Astrocyte (in vitro differentiated cells and primary cell): ENCODE measurements at regions not wholly inside any gene's neighbourhood (a gene's known extent, or its start where the extent isn't known, plus 50 kb on each side); places are given as distances from the start of the nearest gene placed in this dataset.

Source experiments
- DNase-seq: peaks from one replicate; pipeline ENCODE4 v3.0.0-alpha.2; 2010; ENCODE audit warnings: low read depth
- FAIRE-seq: peaks from 2 replicates; lab custom pipeline; 2011; peaks lifted over from hg19 to GRCh38; lab: Jason Lieb, UNC
- H2AFZ ChIP-seq: 2 replicates; pipeline ENCODE4 v1.6.0; 2012; ENCODE audit warnings: low read depth, low read length, inconsistent platforms
- H3K27ac ChIP-seq: 2 replicates; pipeline ENCODE4 v1.5.1; 2011; ENCODE audit warnings: low read depth, low read length, inconsistent platforms
- H3K27me3 ChIP-seq: 2 replicates; pipeline ENCODE4 v1.6.0; 2011; ENCODE audit warnings: low read length, inconsistent platforms; ENCODE audit not compliant: insufficient read depth
- H3K36me3 ChIP-seq: 2 replicates; pipeline ENCODE4 v1.5.1; 2011; ENCODE audit warnings: low read length, inconsistent platforms; ENCODE audit not compliant: insufficient read depth
- H3K4me1 ChIP-seq: 2 replicates; pipeline ENCODE4 v1.5.1; 2011; ENCODE audit warnings: low read length, inconsistent platforms; ENCODE audit not compliant: insufficient read depth
- H3K4me2 ChIP-seq: 2 replicates; pipeline ENCODE4 v1.6.0; 2012; ENCODE audit warnings: low read length, inconsistent platforms
- H3K4me3 ChIP-seq: 2 replicates; pipeline ENCODE4 v1.5.1; 2011; ENCODE audit warnings: low read depth, mild to moderate bottlenecking, low read length, inconsistent platforms; ENCODE audit not compliant: insufficient read depth
- H3K79me2 ChIP-seq: 2 replicates; pipeline ENCODE4 v1.6.0; 2012; ENCODE audit warnings: mild to moderate bottlenecking, low read length, inconsistent platforms; ENCODE audit not compliant: insufficient read depth
- H3K9ac ChIP-seq: 2 replicates; pipeline ENCODE4 v1.6.0; 2012; ENCODE audit warnings: mild to moderate bottlenecking, low read length, inconsistent platforms
- H3K9me3 ChIP-seq: 2 replicates; pipeline ENCODE4 v1.5.1; 2012; ENCODE audit warnings: low read depth, mild to moderate bottlenecking, low read length, inconsistent platforms; ENCODE audit not compliant: insufficient read depth
- H4K20me1 ChIP-seq: 2 replicates; pipeline ENCODE4 v1.6.0; 2012; ENCODE audit warnings: low read length, inconsistent platforms; ENCODE audit not compliant: insufficient read depth
- H3K27ac Mint-ChIP-seq: one replicate; pipeline ENCODE4 v1.8.0; 2021; ENCODE audit warnings: mild to moderate bottlenecking, mixed read lengths; ENCODE audit not compliant: unreplicated experiment
- H3K27me3 Mint-ChIP-seq: one replicate; pipeline ENCODE4 v1.8.0; 2021; ENCODE audit warnings: low read depth, mixed read lengths; ENCODE audit not compliant: unreplicated experiment
- H3K36me3 Mint-ChIP-seq: one replicate; pipeline ENCODE4 v1.8.0; 2021; ENCODE audit warnings: low read depth, mixed read lengths; ENCODE audit not compliant: unreplicated experiment
- H3K4me1 Mint-ChIP-seq: one replicate; pipeline ENCODE4 v1.8.0; 2021; ENCODE audit warnings: low read depth, mixed read lengths; ENCODE audit not compliant: unreplicated experiment
- H3K4me3 Mint-ChIP-seq: one replicate; pipeline ENCODE4 v1.8.0; 2021; ENCODE audit warnings: mild to moderate bottlenecking, moderate library complexity, mixed read lengths; ENCODE audit not compliant: unreplicated experiment
- H3K9me3 Mint-ChIP-seq: one replicate; pipeline ENCODE4 v1.8.0; 2021; ENCODE audit warnings: mild to moderate bottlenecking, mixed read lengths; ENCODE audit not compliant: unreplicated experiment
- EZH2 ChIP-seq: IDR thresholded peaks from 2 replicates; pipeline ENCODE4 v1.6.1; 2012; ENCODE audit warnings: mild to moderate bottlenecking, low read length, inconsistent platforms; ENCODE audit not compliant: insufficient read depth
- TF ChIP-seq, protein P1 (sequence below): IDR thresholded peaks from 2 replicates; pipeline ENCODE4 v1.5.1; 2011; ENCODE audit warnings: low read depth, mild to moderate bottlenecking, inconsistent platforms, low read length, moderate library complexity; ENCODE audit not compliant: insufficient read depth

DNA sequence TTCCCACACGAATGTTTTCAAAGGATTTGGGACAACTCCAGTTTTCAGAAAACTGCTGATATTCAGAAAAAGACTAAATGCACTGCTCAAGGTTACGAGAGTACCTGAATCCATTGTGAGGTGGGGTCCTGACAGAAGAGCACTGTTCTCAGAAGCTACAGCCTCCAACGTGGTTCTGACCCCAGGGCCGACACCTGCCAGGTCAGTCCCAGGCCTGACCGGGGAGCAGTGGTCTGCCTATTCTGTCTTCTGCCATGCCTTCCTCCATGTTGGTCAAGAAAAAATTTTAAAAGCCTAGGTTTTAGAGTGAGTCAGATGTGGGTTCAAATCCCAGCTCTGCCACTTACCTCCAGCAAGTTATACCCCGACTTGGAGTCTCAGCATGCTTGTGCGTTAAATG is 212.3 kb downstream of the BCL11A start:
- Histone ChIP-seq H3K9me3 (no peaks in the 10 kb centered on the region), H3K79me2 (no peaks in the 10 kb centered on the region), H3K9ac (no peak overlapping the region), H3K36me3 (no peaks in the 10 kb centered on the region), H3K27me3 (no peaks in the 10 kb centered on the region), H4K20me1 (no peaks in the 10 kb centered on the region), H3K27ac (no peak overlapping the region), H2AFZ (no peak overlapping the region), H3K4me3 (no peak overlapping the region), H3K4me1 (no peaks in the 10 kb centered on the region), H3K4me2 (no peak overlapping the region)
- no peak overlapping the region for H3K4me3 Mint-ChIP-seq
- TF ChIP-seq, protein P1, sequence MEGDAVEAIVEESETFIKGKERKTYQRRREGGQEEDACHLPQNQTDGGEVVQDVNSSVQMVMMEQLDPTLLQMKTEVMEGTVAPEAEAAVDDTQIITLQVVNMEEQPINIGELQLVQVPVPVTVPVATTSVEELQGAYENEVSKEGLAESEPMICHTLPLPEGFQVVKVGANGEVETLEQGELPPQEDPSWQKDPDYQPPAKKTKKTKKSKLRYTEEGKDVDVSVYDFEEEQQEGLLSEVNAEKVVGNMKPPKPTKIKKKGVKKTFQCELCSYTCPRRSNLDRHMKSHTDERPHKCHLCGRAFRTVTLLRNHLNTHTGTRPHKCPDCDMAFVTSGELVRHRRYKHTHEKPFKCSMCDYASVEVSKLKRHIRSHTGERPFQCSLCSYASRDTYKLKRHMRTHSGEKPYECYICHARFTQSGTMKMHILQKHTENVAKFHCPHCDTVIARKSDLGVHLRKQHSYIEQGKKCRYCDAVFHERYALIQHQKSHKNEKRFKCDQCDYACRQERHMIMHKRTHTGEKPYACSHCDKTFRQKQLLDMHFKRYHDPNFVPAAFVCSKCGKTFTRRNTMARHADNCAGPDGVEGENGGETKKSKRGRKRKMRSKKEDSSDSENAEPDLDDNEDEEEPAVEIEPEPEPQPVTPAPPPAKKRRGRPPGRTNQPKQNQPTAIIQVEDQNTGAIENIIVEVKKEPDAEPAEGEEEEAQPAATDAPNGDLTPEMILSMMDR = no peak
- no peak for TF ChIP-seq EZH2
- no peak for DNase-seq
- peaks cover 4% of the 10 kb centered on the region for H3K27me3 Mint-ChIP-seq
- no peaks in the 10 kb centered on the region for H3K36me3 Mint-ChIP-seq
- peaks cover 3% of the 10 kb centered on the region for H3K9me3 Mint-ChIP-seq
- H3K27ac Mint-ChIP-seq = no peak overlapping the region
- no peak for FAIRE-seq
- H3K4me1 Mint-ChIP-seq = peaks cover 4% of the 10 kb centered on the region

DNA sequence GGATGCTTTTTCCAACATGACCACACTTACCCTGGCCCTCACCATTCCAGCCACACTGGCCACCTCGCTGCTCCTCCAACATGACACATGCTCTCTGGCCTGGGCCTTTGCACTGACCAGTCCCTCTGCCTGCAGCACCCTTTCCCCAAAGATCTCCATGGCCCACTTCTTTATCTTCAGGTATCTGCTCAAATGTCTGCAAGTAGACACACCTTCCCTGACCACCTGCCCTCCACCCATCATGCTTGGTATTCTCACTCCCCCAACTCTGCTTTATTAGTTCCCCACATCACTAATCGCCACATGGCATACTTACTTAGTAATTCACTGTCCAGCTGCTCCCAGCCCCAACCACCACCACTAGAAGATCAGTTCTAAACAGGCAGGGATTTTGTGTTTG is 214.2 kb downstream of the BCL11A start:
- Mint-ChIP-seq H3K4me3 (no peak overlapping the region), H3K4me1 (peaks cover 4% of the 10 kb centered on the region), H3K9me3 (peaks cover 3% of the 10 kb centered on the region), H3K27ac (no peak overlapping the region), H3K27me3 (peaks cover 8% of the 10 kb centered on the region), H3K36me3 (no peaks in the 10 kb centered on the region)
- no peaks in the 10 kb centered on the region for H3K36me3 ChIP-seq
- no peak for DNase-seq
- no peak overlapping the region for H3K4me3 ChIP-seq
- no peak overlapping the region for H3K27ac ChIP-seq
- no peaks in the 10 kb centered on the region for H3K79me2 ChIP-seq
- H3K4me2 ChIP-seq = no peak overlapping the region
- H3K9ac ChIP-seq = no peak overlapping the region
- FAIRE-seq = no peak
- TF ChIP-seq, protein P1 = no peak
- no peak for TF ChIP-seq EZH2
- no peak overlapping the region for H2AFZ ChIP-seq
- no peaks in the 10 kb centered on the region for H4K20me1 ChIP-seq
- H3K9me3 ChIP-seq = no peaks in the 10 kb centered on the region
- no peaks in the 10 kb centered on the region for H3K27me3 ChIP-seq
- H3K4me1 ChIP-seq = no peaks in the 10 kb centered on the region

- Histone ChIP-seq H3K79me2 (no peaks in the 10 kb centered on the region), H3K27me3 (no peaks in the 10 kb centered on the region), H3K9ac (no peak overlapping the region), H2AFZ (no peak overlapping the region), H4K20me1 (no peaks in the 10 kb centered on the region), H3K4me1 (no peaks in the 10 kb centered on the region), H3K4me3 (no peak overlapping the region), H3K9me3 (no peaks in the 10 kb centered on the region), H3K36me3 (no peaks in the 10 kb centered on the region), H3K4me2 (no peak overlapping the region), H3K27ac (no peak overlapping the region)
- no peak overlapping the region for H3K4me3 Mint-ChIP-seq
- no peaks in the 10 kb centered on the region for H3K36me3 Mint-ChIP-seq
- no peak overlapping the region for H3K27ac Mint-ChIP-seq
- DNase-seq = no peak
- FAIRE-seq = no peak
- H3K4me1 Mint-ChIP-seq = peaks cover 4% of the 10 kb centered on the region
- TF ChIP-seq, protein P1 = no peak
- no peak for TF ChIP-seq EZH2
- peaks cover 8% of the 10 kb centered on the region for H3K27me3 Mint-ChIP-seq
- H3K9me3 Mint-ChIP-seq = peaks cover 8% of the 10 kb centered on the region
Observed at GRCh38 chr2:60337142-60337497, 216.3 kb downstream of the BCL11A start.
